HG03280 (cell line): ENCODE measurements at regions not wholly inside any gene's neighbourhood (a gene's known extent, or its start where the extent isn't known, plus 50 kb on each side); places are given as distances from the start of the nearest gene placed in this dataset.
"Not testable (repeated sequence)": the region's sequence is repeated elsewhere in the genome, so short reads cannot be mapped to it uniquely, and the experiment has no call there.

ENCODE experiments used
- ATAC-seq: cut with Tn5 transposase; IDR thresholded peaks from one replicate; pipeline ENCODE4 v1.9.1; 2021; ENCODE audit warnings: mild to moderate bottlenecking, moderate library complexity; ENCODE audit not compliant: unreplicated experiment

DNA sequence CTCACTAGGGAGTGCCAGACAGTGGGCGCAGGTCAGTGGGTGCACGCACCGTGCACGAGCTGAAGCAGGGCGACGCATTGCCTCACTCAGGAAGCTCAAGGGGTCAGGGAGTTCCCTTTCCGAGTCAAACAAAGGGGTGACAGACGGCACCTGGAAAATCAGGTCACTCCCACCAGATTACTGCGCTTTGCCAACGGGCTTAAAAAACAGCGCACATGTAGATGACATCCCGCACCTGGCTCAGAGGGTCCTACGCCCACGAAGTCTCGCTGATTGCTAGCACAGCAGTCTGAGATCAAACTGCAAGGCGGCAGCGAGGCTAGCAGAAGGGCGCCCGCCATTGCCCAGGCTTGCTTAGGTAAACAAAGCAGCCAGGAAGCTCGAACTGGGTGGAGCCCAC, 428.5 kb upstream of the SLC39A10 start:
- not testable (repeated sequence) for ATAC-seq

DNA sequence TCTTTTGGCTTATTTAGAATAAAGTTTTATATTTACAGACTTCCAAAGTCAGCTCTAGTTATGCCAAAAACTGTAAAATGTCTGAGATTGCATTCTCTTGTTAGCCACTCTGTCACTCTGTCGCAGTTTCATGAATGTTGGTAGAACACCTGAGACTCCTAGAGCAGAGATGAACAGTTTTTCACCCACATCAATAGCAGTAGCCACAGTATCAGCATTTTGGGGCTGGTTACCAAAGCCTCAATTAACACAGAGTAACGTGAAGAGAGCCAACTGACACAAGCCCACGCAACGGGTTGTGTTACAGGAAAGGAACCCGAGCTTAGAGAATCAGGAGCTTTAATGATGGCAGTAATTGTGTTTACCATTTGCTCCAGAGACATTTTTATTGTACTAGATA, 443.0 kb upstream of the SLC39A10 start:
- ATAC-seq = no peak

DNA sequence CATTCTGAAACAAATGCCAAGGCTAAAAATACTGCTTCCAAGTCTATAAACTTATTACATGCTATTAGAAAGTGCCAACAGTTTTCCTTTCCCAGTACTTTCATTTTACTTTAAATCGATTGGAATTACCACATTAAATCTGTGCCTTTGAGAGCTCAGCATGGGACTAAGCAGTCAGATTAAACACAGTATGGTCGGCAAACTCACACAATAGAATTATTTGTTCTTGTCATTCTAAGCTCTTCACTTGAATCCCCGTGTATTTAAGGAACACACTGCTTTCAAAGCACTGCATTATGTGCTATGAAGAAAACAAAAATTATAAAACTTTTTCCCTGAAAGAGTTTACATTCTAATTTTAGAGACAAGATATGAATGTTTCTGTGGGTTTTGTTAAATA, 444.4 kb upstream of the SLC39A10 start:
- ATAC-seq = no peak

DNA sequence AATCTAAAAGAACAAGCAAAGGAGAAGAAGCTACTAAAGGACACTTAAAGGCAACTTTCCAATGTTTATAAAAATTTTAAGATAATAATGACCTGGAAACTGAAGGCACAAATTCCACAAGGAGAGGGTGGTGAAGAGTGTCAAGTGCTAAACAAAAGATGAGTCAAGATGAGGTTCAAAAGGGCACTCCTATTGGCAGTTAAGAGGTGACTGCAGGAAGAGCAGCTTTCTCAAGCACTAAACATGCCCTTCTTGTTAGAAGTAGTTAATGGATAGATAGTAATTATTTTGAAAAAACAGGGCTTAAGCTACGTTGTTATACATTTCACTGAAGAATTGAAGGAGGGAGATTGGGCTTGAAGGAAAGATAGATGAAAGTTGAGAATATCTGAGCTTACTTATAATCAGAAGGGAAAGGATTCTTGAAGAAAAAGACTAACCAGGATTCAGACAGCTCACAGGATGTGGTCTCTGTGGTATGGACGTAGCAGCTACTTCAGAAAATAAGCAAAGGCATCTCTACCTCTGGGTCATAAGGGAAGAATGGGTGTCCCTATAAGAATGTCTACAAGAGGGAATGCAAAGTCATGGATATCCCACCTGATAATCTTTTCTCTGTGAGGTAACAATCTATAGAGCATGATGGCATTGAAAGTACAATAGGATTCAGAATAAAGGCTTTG, 454.7 kb upstream of the SLC39A10 start:
- no peak for ATAC-seq

DNA sequence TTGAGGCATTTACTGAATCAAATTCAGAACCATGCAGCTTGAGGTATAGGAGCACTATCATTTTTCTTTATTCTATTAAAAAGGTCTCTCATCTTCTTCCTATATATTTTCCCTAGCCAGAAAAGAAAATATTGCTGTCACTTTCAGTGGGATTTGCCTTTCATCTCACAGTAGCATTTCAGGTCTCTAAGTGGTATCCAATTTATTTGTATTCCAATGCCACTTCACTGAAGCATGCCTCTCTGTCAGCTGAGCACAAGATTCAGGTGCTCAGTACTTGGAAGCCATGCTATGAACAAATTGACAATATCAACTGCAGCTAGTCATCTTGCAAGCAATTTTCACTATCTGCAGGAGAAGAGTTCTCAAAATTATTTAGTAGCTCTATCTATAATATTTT, 457.2 kb upstream of the SLC39A10 start:
- no peak for ATAC-seq

DNA sequence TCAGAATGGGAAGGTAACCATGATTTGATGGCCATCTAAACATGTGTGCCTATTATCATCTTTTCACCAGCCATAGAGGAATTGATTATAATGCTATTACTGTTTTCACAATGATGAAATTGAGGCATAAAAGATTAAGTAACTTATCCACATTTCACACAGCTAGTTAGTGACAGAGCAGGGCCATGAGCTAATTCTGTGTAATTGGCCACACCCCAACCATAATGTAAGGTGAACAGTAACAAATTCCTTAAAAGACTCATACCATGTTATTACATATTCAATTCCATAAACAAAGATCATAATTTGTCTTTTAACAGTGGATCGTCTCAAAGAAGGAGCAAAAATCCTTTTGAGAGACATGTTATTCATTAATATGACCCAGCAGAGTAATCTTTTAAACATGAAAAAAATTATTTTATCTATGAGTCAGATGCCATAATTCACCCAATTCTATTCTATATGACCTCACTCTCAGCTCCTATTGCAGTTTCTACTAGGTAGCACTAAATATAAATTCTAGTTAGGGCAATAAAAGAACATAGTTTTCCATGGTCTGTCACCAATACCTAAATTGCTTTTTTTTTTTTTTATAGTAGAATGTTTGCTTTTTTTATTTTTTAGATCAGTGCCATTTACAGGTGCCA, 475.8 kb upstream of the SLC39A10 start:
- no peak for ATAC-seq

DNA sequence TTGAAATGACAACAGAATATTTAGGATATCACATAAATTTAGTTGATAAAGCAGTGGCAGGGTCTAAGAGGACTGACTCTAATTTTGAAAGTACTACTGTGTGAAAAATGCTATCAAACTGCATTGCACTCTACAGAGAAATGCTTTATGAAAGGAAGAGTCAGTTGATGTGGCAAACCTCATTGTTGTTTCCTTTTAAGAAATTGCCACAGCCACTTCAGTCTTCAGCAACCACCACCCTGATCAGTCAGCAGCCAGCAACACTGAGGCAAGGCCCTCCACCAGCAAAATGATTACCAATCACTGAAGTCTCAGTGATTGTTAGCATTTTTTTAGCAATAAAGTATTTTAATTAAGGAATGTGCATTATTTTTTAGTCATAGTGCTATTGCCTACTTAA, 488.7 kb upstream of the SLC39A10 start:
- no peak for ATAC-seq

DNA sequence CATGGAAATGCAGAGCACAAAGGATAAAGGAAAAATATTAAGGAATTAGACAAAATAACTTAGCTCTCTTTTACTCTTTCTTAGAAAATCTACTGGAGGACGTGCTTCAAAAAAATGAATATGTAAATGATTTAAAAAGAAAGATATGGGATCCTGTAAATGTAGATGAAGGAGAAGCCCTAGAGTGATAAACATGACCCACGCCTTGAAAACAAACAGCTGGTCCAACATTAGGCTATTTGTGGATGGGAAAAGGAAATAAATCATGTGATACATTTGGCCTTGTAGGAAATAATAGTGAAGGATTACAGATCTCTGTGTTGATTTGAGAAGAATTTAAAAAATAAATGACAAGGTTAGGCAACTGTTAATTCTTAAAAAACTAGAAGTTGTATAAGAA, 492.1 kb upstream of the SLC39A10 start:
- no peak for ATAC-seq

DNA sequence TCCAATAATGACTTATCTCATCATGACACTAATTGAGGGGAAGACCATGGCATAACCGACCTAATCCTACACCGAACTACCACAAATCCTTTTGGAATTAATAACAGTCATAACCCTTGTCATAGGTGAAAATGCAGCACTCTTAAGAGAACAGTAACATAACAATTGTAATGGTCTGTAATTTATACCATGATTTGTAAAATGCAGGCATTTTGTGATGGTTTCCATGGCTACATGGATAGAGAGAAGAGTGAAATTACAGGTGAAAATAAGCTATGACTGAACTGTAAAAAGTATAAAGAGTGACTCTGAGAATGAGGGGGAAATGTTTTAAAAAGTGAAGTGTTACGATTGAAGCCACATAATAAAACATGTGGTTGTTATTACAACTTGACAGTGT, 494.1 kb upstream of the SLC39A10 start:
- ATAC-seq = no peak

DNA sequence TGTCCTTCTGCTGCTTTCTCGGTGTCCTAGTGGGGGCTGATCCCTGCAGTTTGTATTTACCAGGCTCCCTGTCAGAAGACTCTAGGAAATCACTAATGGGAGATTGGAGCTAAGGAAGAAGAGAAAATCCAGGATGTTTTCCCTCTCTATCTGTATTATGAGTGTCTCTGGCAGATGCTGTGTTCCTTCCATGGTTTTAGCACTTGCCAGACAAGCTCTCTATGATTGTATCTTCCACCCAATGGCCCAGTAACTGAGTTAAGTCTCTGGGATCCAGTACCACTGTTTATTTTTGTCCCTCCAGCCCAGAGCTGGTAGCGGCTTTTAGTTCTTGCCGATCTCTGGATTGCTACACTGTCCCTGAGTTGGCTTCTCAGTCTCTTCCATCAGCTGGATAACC, 494.8 kb upstream of the SLC39A10 start:
- ATAC-seq = no peak

DNA sequence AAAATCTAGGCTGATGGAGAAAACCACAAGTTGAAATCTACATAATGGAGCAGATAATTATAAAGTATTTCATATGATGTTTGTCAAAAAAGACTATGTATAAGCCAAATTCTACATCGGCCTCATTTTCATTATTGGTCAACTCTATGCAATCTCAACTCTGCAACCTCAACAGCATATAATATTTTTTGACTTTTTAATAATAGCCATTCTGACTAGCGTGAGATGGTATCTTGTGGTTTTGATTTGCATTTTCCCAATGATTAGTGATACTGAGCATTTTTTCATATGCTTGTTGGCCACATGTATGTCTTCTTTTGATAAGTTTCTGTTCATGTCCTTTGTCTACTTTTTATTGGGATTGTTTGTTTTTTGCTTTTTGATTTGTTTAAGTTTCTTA, 496.1 kb upstream of the SLC39A10 start:
- no peak for ATAC-seq

DNA sequence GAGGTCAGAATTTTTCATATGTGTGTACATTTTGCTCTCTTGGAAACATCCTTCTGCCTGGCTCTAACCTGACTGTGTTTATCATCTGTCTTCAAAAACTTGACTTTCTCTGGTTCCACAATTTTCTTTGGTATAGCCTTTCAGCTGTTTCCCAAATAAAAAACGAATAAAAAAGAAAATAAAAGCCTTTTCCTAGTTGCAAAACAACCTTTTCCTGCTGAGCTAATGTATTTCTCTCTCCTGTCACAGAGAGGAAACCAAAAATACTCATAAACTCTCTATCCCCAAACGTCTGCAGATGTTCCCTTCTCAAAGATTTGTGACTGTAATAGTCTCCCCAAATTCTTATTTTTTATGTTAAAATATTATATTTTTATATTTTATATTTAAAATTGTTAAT, 505.3 kb upstream of the SLC39A10 start:
- ATAC-seq = no peak

DNA sequence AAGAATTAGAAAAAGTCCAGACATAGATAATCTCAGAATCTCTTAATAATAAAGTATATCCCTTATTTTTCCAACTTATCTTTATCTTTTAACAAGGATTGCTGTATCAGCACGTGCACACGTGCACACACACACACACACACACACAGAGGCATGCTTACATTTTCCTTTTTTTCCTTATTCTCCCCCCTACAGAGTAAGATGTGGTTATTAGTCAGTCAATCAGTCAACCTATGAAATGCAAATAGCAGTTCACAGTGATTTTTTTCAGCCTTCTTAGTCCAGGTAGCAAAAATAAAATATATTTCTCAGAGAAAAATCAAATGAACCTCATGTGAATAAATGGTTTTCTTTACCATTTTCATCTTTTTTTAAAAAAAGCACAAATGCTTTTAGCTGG, 506.2 kb upstream of the SLC39A10 start:
- ATAC-seq = no peak

DNA sequence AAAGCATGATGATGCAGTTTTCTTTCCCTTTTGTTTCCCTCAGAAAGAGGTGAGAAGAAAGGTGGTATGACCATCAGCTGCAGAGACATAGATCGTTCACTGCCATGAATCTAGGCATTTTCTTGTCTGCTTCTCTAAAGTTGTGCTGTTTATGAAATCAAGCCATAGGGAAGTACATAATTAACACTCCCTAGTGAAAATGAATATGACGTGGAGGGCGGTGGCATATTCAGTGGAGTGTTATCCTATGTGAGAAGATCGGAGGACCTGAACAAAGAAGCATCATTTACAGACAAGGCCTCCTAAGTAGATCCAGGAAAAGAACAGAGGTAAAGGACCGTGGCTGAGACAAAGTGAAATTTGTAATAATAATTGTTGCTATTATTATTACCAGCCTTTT, 509.0 kb upstream of the SLC39A10 start:
- no peak for ATAC-seq

DNA sequence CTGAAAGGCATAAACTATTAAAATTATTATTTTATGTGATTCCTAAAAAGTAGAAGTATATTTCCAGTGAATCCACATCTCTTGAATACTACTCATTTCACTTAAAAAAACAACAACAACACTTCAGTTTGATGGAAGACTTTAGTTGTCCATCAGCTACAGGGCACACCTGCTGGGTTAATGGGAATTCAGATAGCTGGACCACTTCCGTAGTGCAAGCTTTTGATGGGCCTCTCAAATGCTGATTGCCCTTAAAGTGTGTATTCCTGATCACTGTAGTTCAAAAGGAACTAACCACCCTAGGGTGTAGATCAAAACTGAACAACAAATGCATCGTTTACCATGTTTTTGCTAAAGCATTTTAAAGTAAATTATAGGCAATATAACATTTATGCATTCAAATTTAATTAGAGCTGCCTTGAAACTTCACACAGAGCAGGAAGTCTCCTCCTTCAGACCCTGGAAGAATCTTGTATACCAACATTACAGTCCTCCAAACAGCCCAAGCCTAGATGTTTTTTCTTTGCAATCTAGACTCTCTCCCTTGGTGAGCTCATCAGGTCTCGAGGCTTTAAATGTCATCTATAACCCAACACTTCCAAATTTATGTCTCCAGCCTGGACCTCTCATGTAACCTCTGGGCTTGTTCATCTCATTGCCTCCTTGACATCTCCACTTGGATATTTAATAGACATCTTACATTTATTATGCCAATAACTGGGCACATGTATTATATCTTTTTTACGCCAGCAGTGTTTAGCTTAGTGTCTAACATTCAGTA, 510.1 kb upstream of the SLC39A10 start:
- ATAC-seq = no peak

DNA sequence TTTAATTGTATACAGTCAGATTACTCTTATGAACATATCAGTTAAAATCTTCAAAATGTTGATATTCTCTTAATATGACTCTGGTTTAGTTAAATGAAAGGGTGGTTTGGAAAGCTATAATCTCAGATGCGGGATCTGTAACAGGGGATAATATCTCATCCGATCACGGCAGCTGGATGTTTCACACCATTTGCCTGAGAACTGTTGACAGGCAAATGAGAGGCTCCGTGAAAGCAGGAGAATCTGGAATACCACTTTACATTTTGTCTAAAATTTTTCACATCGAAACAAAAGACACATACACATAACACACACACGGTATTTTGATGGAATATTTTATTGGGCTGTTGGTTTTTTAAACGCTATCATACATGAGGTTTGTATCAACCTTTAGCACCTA, 518.6 kb upstream of the SLC39A10 start:
- no peak for ATAC-seq

DNA sequence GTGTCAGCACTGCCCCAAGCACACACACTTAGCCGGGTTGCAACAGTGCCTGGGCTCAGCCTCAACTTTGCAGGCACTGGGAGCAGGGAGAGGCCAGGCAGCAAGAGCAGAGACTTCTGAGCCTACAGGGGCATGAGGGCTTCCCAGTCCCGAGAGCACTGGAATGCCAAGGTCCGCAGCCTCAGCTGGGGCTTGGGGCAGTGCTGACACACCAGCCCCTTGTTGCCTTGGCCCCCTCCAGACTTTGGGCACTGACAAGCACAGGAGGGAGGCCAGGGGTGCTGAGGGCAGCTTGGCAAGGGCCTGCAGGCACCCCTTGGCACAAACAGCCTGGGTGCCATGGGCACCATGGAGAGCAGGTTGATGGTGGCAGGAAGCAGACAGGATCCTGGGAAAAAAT, 531.1 kb upstream of the SLC39A10 start:
- ATAC-seq = not testable (repeated sequence)

DNA sequence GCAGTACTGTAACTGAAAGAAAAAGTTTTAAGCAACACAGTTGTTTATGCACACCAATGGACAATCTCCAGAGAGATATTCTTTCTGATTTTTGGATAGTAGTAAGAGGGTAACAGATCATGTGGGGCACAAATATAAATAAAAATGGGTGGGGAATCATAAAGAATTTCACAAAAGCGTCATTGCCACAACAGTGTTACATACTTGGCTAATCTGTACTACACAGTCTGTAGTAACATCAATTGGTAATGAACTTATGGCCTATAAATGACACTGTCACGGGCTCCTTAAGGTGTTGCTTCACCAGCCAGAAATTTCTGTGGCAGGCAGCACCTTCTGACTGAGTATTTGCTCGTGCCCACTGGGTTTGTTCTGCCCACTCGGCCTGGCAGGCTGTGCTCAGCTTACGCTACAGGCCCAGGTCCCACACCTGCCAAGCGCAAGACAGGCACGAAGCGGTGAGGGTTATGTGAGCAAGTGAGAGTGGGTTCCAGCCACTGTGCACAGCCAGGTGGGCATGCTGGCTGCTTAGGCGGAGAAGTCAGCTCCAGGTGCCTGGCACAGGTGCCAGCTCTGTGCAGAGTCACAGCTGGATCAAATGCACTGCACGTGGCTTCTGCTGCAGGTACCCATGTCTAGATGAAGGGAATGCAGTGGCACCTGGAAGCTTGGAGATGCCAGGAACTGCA, 532.5 kb upstream of the SLC39A10 start:
- ATAC-seq = no peak

DNA sequence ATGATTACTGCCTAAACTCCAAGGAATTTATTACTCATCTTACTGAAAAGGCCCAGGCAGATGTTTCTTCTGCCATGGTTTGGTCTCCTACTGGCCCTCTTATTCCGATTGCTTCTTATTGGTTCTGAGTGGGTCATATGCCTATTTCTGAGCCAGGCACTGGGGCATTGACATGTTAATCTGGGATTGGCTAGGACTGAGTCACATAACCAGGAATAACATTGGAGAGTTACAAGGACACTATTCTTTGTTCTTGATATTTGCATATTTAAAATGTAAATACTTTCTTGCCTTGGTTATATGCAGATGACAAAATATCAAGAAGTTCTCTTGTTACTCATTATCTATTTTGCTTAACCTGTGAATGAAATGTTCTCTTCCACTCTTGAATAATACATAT, 534.4 kb upstream of the SLC39A10 start:
- no peak for ATAC-seq

DNA sequence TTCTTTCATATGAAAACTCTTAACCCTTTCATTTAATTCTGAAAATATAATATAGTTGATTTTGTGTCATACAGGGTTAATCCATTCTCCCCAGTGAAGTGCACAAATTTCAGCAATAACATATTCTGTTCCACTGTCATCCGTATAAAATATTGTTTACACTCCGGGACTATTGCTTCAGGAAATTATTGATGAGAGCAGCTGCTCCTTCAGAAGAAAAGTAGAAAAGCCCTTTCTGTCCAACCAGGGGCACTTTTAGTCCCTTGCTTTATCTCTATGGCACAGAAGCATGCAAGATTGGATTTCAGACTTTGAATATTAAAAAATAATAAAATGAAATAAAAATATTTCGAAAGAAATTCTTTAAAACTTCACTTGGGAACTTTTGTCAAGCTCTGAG, 535.7 kb upstream of the SLC39A10 start:
- ATAC-seq = no peak

DNA sequence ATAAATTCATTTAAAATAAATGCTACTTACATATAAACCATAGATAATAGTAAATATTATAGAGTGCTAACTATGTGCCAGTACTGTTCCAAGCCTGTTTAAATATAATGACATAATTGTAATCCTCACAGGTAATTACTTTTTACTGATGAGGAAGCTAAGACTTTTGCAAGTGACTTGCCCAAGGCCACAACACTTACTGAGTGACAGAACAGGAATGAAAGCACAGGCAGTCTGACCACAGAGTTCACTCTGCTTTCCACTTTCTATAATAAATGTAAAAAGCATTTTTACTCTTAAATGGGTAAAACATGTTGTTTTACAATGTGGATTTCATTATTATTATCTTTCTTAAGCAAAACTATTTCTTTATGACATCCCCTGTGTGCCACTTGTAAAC, 537.8 kb upstream of the SLC39A10 start:
- ATAC-seq = no peak

DNA sequence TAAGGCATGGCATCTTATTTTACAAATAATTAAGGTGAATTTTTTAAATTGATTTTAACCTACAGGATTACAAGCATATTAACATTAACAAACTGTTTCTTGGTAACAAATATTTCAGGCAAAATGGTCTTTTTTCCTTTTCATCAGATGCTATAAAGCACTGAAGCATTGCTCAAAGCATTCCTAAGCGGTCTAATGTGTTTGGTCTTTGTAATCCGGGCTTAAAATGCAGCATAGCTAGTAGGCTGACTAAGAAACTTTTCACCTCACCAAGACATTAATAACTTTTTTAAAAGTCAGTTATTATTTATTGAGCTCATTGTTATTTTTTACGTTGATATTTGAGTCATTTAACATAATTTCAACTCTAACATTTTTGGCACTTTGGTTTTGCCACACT, 538.8 kb upstream of the SLC39A10 start:
- ATAC-seq = no peak
